ENCODE measurements at regions not wholly inside any gene's neighbourhood (a gene's known extent, or its start where the extent isn't known, plus 50 kb on each side); places are given as distances from the start of the nearest gene placed in this dataset.
"Not testable (repeated sequence)": the region's sequence is repeated elsewhere in the genome, so short reads cannot be mapped to it uniquely, and the experiment has no call there.

GRCh38 chr16:66205287-66206231 is 160.9 kb upstream of the CDH5 start:
- no peak for DNase-seq

GRCh38 chr16:66204756-66205155 is 161.7 kb upstream of the CDH5 start:
- DNase-seq = no peak

GRCh38 chr16:66203476-66203875 is 163.0 kb upstream of the CDH5 start:
- no peak for DNase-seq

- DNase-seq = no peak
These were observed 167.3 kb upstream of the CDH5 start for GRCh38 chr16:66199189-66199588.

- no peak for DNase-seq
These were observed 167.8 kb upstream of the CDH5 start for GRCh38 chr16:66198641-66199040.

GRCh38 chr16:66197668-66198278 is 168.7 kb upstream of the CDH5 start:
- no peak for DNase-seq

GRCh38 chr16:66196770-66197169 is 169.7 kb upstream of the CDH5 start:
- no peak for DNase-seq

- no peak for DNase-seq
These were observed 171.6 kb upstream of the CDH5 start for GRCh38 chr16:66194866-66195265.

- DNase-seq = no peak
These were observed 172.8 kb upstream of the CDH5 start for GRCh38 chr16:66193543-66194229.

GRCh38 chr16:66190411-66190810 is 176.1 kb upstream of the CDH5 start:
- no peak for DNase-seq

- DNase-seq = no peak
These were observed 176.5 kb upstream of the CDH5 start for GRCh38 chr16:66189951-66190350.

- no peak for DNase-seq
These were observed 177.4 kb upstream of the CDH5 start for GRCh38 chr16:66188917-66189725.

GRCh38 chr16:66186251-66186785 is 180.2 kb upstream of the CDH5 start:
- DNase-seq = no peak

GRCh38 chr16:66182592-66182991 is 183.9 kb upstream of the CDH5 start:
- no peak for DNase-seq

- no peak for DNase-seq
These were observed 189.8 kb upstream of the CDH5 start for GRCh38 chr16:66176731-66177130.

- no peak for DNase-seq
These were observed 190.4 kb upstream of the CDH5 start for GRCh38 chr16:66176111-66176510.

- DNase-seq = no peak
These were observed 190.9 kb upstream of the CDH5 start for GRCh38 chr16:66175636-66176035.

- no peak for DNase-seq
These were observed 191.4 kb upstream of the CDH5 start for GRCh38 chr16:66175058-66175457.

GRCh38 chr16:66173796-66174195 is 192.7 kb upstream of the CDH5 start:
- DNase-seq = not testable (repeated sequence)

- DNase-seq = not testable (repeated sequence)
These were observed 193.3 kb upstream of the CDH5 start for GRCh38 chr16:66173181-66173580.

- DNase-seq = no peak
These were observed 194.0 kb upstream of the CDH5 start for GRCh38 chr16:66172463-66172862.

GRCh38 chr16:66171578-66171977 is 194.9 kb upstream of the CDH5 start:
- no peak for DNase-seq

- DNase-seq = no peak
These were observed 195.5 kb upstream of the CDH5 start for GRCh38 chr16:66170989-66171388.
